Endothelial cell of umbilical vein (primary cell): ENCODE measurements at regions not wholly inside any gene's neighbourhood (a gene's known extent, or its start where the extent isn't known, plus 50 kb on each side); places are given as distances from the start of the nearest gene placed in this dataset.

Experiments used
- BruUV-seq: library from RNA; stranded (reverse); fragments of 400-500 nt; replicated peaks from 2 replicates; lab custom pipeline; 2021; lab: Mats Ljungman, UMichigan
- CTCF ChIA-PET: fragments of 300-600, 350-600 bp; sonication (Branson Sonifier 250); formaldehyde crosslinking; loops from one replicate; lab custom pipeline; 2021; ENCODE audit warnings: antibody characterized with exemption, inconsistent platforms; lab: Charles Lee
- POLR2A ChIA-PET: fragments of 300-600, 350-600 bp; sonication (Branson Sonifier 250); formaldehyde crosslinking; loops from one replicate; lab custom pipeline; 2021; ENCODE audit warnings: antibody characterized with exemption, inconsistent platforms; lab: Charles Lee
- DNase-seq: peaks from one replicate; pipeline ENCODE4 v3.0.0-alpha.2; 2011; ENCODE audit warnings: low read depth, low spot score
- FAIRE-seq: peaks from 2 replicates; lab custom pipeline; 2011; peaks lifted over from hg19 to GRCh38; lab: Jason Lieb, UNC
- H2AFZ ChIP-seq: 2 replicates; pipeline ENCODE4 v1.6.0; 2012; ENCODE audit warnings: low read depth, low read length, control low read depth, inconsistent platforms
- H3K27ac ChIP-seq: 2 replicates; pipeline ENCODE4 v1.5.1; 2011; ENCODE audit warnings: low read depth, mild to moderate bottlenecking, control low read depth, low read length, moderate library complexity; ENCODE audit not compliant: insufficient read depth
- H3K27me3 ChIP-seq, 2 experiments: 2 replicates each; pipeline versions ENCODE4 v1.6.0 to v1.6.1; 2011; ENCODE audit warnings: low read length in 2 of 2, mixed read lengths in 1 of 2; ENCODE audit not compliant: control insufficient read depth in 2 of 2, insufficient read depth in 2 of 2
- H3K36me3 ChIP-seq, 2 experiments: 2 replicates in 1 of 2; 3 replicates in 1 of 2; pipeline ENCODE4 v1.5.1; 2011; ENCODE audit warnings: low read length in 2 of 2, mild to moderate bottlenecking in 1 of 2, moderate library complexity in 1 of 2; ENCODE audit not compliant: control insufficient read depth in 2 of 2, insufficient read depth in 2 of 2; ENCODE audit errors: extremely low read depth in 1 of 2
- H3K4me1 ChIP-seq: 3 replicates; pipeline ENCODE4 v1.5.1; 2011; ENCODE audit warnings: mild to moderate bottlenecking, low read length; ENCODE audit not compliant: control insufficient read depth, insufficient read depth; ENCODE audit errors: extremely low read depth
- H3K4me2 ChIP-seq: 2 replicates; pipeline ENCODE4 v1.6.1; 2011; ENCODE audit warnings: low read length, control low read depth, mixed read lengths; ENCODE audit not compliant: insufficient read depth
- H3K4me3 ChIP-seq, 3 experiments: fragments of 200-600 bp in 1 of 3; sonication (generic), shearing (Covaris generic) in 1 of 3; replicated peaks in 1 of 3; 2 replicates each; pipeline ENCODE4 v1.5.1; 2011 to 2016; ENCODE audit warnings: control low read depth in 3 of 3, low read length in 3 of 3, mild to moderate bottlenecking in 2 of 3, inconsistent platforms in 1 of 3, low read depth in 1 of 3, moderate library complexity in 1 of 3; ENCODE audit not compliant: insufficient read depth in 1 of 3
- H3K79me2 ChIP-seq: 2 replicates; pipeline ENCODE4 v1.6.0; 2012; ENCODE audit warnings: low read length, inconsistent platforms; ENCODE audit not compliant: control insufficient read depth, insufficient read depth
- H3K9ac ChIP-seq: replicated peaks from 2 replicates; pipeline ENCODE3; 2011; ENCODE audit warnings: low read length, control low read depth; ENCODE audit not compliant: insufficient read depth; ENCODE audit errors: extremely low read depth
- H3K9me1 ChIP-seq: replicated peaks from 3 replicates; pipeline ENCODE4 v1.6.0; 2011; ENCODE audit warnings: mild to moderate bottlenecking, low read length; ENCODE audit not compliant: control insufficient read depth, insufficient read depth; ENCODE audit errors: extremely low read depth
- H3K9me3 ChIP-seq: replicated peaks from 2 replicates; pipeline ENCODE4 v1.5.1; 2012; ENCODE audit warnings: low read length, inconsistent platforms; ENCODE audit not compliant: control insufficient read depth, insufficient read depth
- H4K20me1 ChIP-seq: replicated peaks from 2 replicates; pipeline ENCODE3; 2011; ENCODE audit warnings: mild to moderate bottlenecking, low read length; ENCODE audit not compliant: control insufficient read depth, insufficient read depth; ENCODE audit errors: extremely low read depth
- CTCF ChIP-seq, 2 donors: IDR thresholded peaks; 1 replicate in 1 of 2; 2 replicates in 1 of 2; pipeline ENCODE4 v1.5.1; 2011; ENCODE audit warnings: low read length in 2 of 2, mild to moderate bottlenecking in 2 of 2, moderate library complexity in 2 of 2, control low read depth in 1 of 2, inconsistent platforms in 1 of 2, low read depth in 1 of 2; ENCODE audit not compliant: insufficient read depth in 1 of 2; ENCODE audit errors: extremely low read depth in 1 of 2
- EZH2 ChIP-seq: IDR thresholded peaks from 2 replicates; pipeline ENCODE4 v1.6.1; 2012; ENCODE audit warnings: borderline replicate concordance, low read depth, mild to moderate bottlenecking, moderate library complexity, low read length, inconsistent platforms; ENCODE audit not compliant: severe bottlenecking
- FOS ChIP-seq: IDR thresholded peaks from 2 replicates; pipeline ENCODE4 v1.6.1; 2011; ENCODE audit warnings: mild to moderate bottlenecking, low read length, moderate library complexity, borderline replicate concordance; ENCODE audit not compliant: insufficient read depth
- GATA2 ChIP-seq: IDR thresholded peaks from 2 replicates; pipeline ENCODE4 v1.7.0; 2011; ENCODE audit warnings: low read depth, mild to moderate bottlenecking, moderate library complexity, mixed read lengths, low read length; ENCODE audit not compliant: insufficient read length, insufficient read depth
- JUN ChIP-seq: IDR thresholded peaks from 2 replicates; pipeline ENCODE4 v1.6.1; 2011; ENCODE audit warnings: borderline replicate concordance, low read depth; ENCODE audit not compliant: insufficient read length, insufficient read depth
- MYC ChIP-seq: IDR thresholded peaks from one replicate; pipeline ENCODE4 v1.6.1; 2011; ENCODE audit warnings: mild to moderate bottlenecking, low read depth, low read length
- POLR2A ChIP-seq: IDR thresholded peaks from 2 replicates; pipeline ENCODE4 v1.6.1; 2012; ENCODE audit warnings: low read depth, mild to moderate bottlenecking, control low read depth, low read length
- POLR2AphosphoS5 ChIP-seq: IDR thresholded peaks from 2 replicates; pipeline ENCODE4 v1.6.1; 2012; ENCODE audit warnings: low read depth, mild to moderate bottlenecking, control low read depth, low read length, moderate library complexity; ENCODE audit not compliant: insufficient read depth
- dilution Hi-C: fragments of 300-500 bp; cut with MboI; formaldehyde crosslinking; loops from one replicate; pipeline ENCODE4 v1.15.0; 2019; ENCODE audit warnings: low sequenced_read_pairs; ENCODE audit not compliant: extremely low pct_ligation_motif_present
- intact Hi-C: fragments of 100-400 bp; cut with micrococcal nuclease; formaldehyde crosslinking; loops from one replicate; pipeline ENCODE4 v1.10.0; 2022
- TF ChIP-seq, protein P1 (sequence below): IDR thresholded peaks from 2 replicates; pipeline ENCODE4 v1.6.1; 2011; ENCODE audit not compliant: insufficient read depth, insufficient read length

DNA sequence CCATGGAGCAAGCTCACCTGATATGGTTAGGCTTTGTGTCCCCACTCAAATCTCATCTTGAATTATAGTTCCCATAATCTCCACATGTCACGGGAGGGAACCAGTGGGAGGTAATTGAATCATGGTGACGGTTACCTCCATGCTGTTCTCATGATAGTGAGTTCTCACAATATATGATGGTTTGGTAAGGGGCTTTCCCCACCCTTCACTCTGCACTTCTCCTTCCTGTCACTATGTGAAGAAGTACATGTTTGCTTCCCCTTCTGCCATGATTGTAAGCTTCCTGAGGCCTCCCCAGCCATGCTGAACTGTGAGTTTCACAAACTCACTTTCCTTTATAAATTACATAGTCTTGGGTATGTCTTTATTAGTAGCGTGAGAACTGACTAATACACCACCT lies 435.7 kb upstream of the ID2 start:
- no peaks in the 10 kb centered on the region for H3K79me2 ChIP-seq
- no peak overlapping the region for H3K4me3 ChIP-seq
- CTCF ChIA-PET, result no interaction called here
- no peaks in the 10 kb centered on the region for H3K27me3 ChIP-seq
- no TSS peak for BruUV-seq
- no peaks in the 10 kb centered on the region for H3K9me3 ChIP-seq
- dilution Hi-C loops (no loop called here), intact Hi-C loops (no loop called here)
- no peaks in the 10 kb centered on the region for H3K36me3 ChIP-seq
- DNase-seq (no peak), FAIRE-seq (no peak)
- TF ChIP-seq FOS (no peak), POLR2AphosphoS5 (no peak), MYC (no peak), GATA2 (no peak), EZH2 (no peak), CTCF (IDR thresholded peaks at IDR 0.05; ENCODE audit: extremely low read depth in 1 of 2, insufficient read depth in 1 of 2, low read depth in 1 of 2, low read length in 2 of 2) (no peak), POLR2A (no peak), JUN (no peak)
- TF ChIP-seq, protein P1, sequence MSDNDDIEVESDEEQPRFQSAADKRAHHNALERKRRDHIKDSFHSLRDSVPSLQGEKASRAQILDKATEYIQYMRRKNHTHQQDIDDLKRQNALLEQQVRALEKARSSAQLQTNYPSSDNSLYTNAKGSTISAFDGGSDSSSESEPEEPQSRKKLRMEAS, result no peak
- H4K20me1 ChIP-seq, result no peaks in the 10 kb centered on the region
- POLR2A ChIA-PET, result no interaction called here
- H3K9me1 ChIP-seq, result no peaks in the 10 kb centered on the region
- H3K27ac ChIP-seq, result no peak overlapping the region
- H3K4me2 ChIP-seq, result no peak overlapping the region
- no peak overlapping the region for H3K9ac ChIP-seq
- H2AFZ ChIP-seq, result no peak overlapping the region
- H3K4me1 ChIP-seq, result no peaks in the 10 kb centered on the region
